HL-60 (cell line): ENCODE measurements at regions not wholly inside any gene's neighbourhood (a gene's known extent, or its start where the extent isn't known, plus 50 kb on each side); places are given as distances from the start of the nearest gene placed in this dataset.

Experiments
- DNase-seq, 2 experiments: peaks; one replicate each; pipeline ENCODE4 v3.0.0-alpha.2; 2010 to 2020; ENCODE audit warnings: low read depth in 1 of 2, low spot score in 1 of 2
- H3K27ac ChIP-seq: fragments of 250-450 bp; sonication (Bioruptor Pico); replicated peaks from 2 replicates; pipeline ENCODE4 v1.5.1; 2020; ENCODE audit warnings: mild to moderate bottlenecking, moderate library complexity
- H3K27me3 ChIP-seq: fragments of 250-450 bp; sonication (Bioruptor Pico); 2 replicates; pipeline ENCODE4 v1.5.1; 2021; ENCODE audit warnings: mild to moderate bottlenecking, moderate library complexity; ENCODE audit not compliant: insufficient read depth, poor library complexity, severe bottlenecking
- H3K4me3 ChIP-seq: replicated peaks from 2 replicates; pipeline ENCODE4 v1.5.1; 2011; ENCODE audit warnings: mild to moderate bottlenecking, control low read depth, low read length; ENCODE audit not compliant: insufficient read depth
- GABPA ChIP-seq: IDR thresholded peaks from 2 replicates; pipeline ENCODE4 v1.6.1; 2012; ENCODE audit warnings: low read depth
- POLR2AphosphoS5 ChIP-seq: IDR thresholded peaks from 2 replicates; pipeline ENCODE4 v1.6.1; 2012; ENCODE audit warnings: low read depth
- SPI1 ChIP-seq: IDR thresholded peaks from 2 replicates; pipeline ENCODE4 v1.6.1; 2012; ENCODE audit warnings: low read depth, mild to moderate bottlenecking, borderline replicate concordance
- TF ChIP-seq, protein P1 (sequence below): IDR thresholded peaks from one replicate; pipeline ENCODE4 v1.5.1; 2011; ENCODE audit warnings: low read length, control low read depth, inconsistent platforms; ENCODE audit not compliant: insufficient read depth
- TF ChIP-seq, protein P2 (sequence below): IDR thresholded peaks from 2 replicates; pipeline ENCODE4 v1.6.1; 2012; ENCODE audit warnings: low read depth; ENCODE audit not compliant: insufficient replicate concordance

DNA sequence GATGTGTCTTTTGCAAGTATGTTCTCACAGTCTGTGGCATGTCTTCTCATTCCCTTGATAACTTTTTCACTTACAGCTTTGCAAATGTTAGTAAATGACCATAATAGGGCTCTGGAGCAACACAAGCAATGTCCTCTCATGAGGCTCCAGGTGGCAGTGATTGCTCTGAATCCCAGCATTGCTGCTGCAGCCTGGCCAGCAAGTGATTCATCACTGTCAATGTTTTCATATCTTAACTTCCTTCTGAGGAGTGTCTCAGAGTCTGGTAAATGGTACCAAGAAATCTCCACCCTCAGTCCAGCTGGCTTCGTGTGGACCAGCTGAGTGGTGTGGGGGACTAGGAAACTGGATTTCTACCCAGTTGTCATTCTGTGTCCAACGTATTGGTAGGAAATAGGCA is 139.6 kb downstream of the MYLK4 start:
- Histone ChIP-seq H3K4me3 (no peak overlapping the region), H3K27ac (no peak overlapping the region), H3K27me3 (no peaks in the 10 kb centered on the region)
- no peak for DNase-seq
- TF ChIP-seq SPI1 = no peak

DNA sequence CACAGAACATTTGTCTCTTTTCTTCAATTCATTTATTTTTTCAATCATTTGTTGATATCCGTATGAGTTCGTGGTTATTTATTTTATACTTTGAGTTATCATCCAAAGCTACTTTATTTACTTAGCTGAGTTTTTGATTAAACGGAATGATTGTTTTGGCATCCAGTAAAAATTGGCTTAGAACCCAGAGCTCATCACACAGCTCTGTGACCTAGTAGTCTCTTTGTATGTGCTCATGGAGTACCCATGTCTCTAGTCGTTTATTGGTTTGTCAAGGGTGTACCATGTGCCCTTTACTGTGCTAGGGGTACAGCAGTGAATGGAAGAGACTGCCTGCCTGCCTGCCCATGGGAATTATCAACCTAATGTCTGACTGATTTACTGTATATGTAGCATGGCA is 142.2 kb downstream of the MYLK4 start:
- H3K4me3 ChIP-seq = no peak overlapping the region
- no peak for DNase-seq
- TF ChIP-seq POLR2AphosphoS5 = no peak
- TF ChIP-seq, protein P1, sequence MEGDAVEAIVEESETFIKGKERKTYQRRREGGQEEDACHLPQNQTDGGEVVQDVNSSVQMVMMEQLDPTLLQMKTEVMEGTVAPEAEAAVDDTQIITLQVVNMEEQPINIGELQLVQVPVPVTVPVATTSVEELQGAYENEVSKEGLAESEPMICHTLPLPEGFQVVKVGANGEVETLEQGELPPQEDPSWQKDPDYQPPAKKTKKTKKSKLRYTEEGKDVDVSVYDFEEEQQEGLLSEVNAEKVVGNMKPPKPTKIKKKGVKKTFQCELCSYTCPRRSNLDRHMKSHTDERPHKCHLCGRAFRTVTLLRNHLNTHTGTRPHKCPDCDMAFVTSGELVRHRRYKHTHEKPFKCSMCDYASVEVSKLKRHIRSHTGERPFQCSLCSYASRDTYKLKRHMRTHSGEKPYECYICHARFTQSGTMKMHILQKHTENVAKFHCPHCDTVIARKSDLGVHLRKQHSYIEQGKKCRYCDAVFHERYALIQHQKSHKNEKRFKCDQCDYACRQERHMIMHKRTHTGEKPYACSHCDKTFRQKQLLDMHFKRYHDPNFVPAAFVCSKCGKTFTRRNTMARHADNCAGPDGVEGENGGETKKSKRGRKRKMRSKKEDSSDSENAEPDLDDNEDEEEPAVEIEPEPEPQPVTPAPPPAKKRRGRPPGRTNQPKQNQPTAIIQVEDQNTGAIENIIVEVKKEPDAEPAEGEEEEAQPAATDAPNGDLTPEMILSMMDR = no peak
- TF ChIP-seq, protein P2, sequence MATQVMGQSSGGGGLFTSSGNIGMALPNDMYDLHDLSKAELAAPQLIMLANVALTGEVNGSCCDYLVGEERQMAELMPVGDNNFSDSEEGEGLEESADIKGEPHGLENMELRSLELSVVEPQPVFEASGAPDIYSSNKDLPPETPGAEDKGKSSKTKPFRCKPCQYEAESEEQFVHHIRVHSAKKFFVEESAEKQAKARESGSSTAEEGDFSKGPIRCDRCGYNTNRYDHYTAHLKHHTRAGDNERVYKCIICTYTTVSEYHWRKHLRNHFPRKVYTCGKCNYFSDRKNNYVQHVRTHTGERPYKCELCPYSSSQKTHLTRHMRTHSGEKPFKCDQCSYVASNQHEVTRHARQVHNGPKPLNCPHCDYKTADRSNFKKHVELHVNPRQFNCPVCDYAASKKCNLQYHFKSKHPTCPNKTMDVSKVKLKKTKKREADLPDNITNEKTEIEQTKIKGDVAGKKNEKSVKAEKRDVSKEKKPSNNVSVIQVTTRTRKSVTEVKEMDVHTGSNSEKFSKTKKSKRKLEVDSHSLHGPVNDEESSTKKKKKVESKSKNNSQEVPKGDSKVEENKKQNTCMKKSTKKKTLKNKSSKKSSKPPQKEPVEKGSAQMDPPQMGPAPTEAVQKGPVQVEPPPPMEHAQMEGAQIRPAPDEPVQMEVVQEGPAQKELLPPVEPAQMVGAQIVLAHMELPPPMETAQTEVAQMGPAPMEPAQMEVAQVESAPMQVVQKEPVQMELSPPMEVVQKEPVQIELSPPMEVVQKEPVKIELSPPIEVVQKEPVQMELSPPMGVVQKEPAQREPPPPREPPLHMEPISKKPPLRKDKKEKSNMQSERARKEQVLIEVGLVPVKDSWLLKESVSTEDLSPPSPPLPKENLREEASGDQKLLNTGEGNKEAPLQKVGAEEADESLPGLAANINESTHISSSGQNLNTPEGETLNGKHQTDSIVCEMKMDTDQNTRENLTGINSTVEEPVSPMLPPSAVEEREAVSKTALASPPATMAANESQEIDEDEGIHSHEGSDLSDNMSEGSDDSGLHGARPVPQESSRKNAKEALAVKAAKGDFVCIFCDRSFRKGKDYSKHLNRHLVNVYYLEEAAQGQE = no peak
- no peak for TF ChIP-seq SPI1
- no peak for TF ChIP-seq GABPA
- no peak overlapping the region for H3K27ac ChIP-seq
- no peaks in the 10 kb centered on the region for H3K27me3 ChIP-seq

DNA sequence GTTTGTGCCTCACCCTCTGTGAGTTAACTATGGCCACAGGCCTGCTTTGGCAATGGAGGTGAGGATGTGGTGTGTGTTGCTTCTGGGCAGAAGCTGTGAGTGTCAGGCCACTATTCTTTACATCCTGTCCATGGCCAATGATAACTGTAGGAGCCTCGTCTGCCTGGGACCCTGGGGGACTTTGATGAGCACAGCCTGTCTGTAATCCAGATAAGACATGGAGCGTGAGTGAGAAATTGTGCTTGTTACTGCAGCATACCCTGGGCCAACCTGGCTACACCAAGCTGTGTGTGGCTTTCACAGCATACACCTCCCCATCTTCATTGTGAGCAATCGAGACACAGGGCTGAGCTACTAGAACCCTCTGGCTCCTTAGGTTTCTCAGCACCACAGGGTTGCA is 150.4 kb downstream of the MYLK4 start:
- no peak for DNase-seq
- TF ChIP-seq SPI1 (no peak), POLR2AphosphoS5 (no peak), GABPA (no peak)
- TF ChIP-seq, protein P1 = no peak
- TF ChIP-seq, protein P2 = no peak
- Histone ChIP-seq H3K27ac (no peak overlapping the region), H3K27me3 (no peaks in the 10 kb centered on the region), H3K4me3 (no peak overlapping the region)

DNA sequence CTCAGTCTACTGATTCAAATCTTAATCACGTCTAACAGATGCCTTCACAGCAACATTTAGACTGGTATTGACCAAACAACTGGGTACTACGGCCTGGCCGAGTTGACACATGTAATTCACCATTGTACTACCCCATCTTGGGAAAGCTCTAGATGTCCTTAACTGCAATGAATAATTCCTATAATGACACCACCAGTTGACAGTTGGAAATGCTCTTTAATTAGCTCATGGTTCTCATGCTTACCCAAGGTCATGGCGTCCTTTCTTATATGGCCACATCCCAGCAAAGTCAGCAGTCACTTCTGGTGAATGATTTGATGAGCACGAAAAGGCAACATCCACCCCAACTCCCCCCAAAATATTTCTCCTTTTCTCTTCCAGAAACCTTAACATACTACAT is 150.9 kb downstream of the MYLK4 start:
- no peak overlapping the region for H3K27ac ChIP-seq
- no peaks in the 10 kb centered on the region for H3K27me3 ChIP-seq
- no peak overlapping the region for H3K4me3 ChIP-seq
- TF ChIP-seq, protein P2 = no peak
- TF ChIP-seq POLR2AphosphoS5 (no peak), GABPA (no peak), SPI1 (no peak)
- TF ChIP-seq, protein P1 = no peak
- DNase-seq = no peak
